Daoy (cell line): ENCODE measurements at regions not wholly inside any gene's neighbourhood (a gene's known extent, or its start where the extent isn't known, plus 50 kb on each side); places are given as distances from the start of the nearest gene placed in this dataset.
"Not testable (repeated sequence)": the region's sequence is repeated elsewhere in the genome, so short reads cannot be mapped to it uniquely, and the experiment has no call there.

Experiments
- DNase-seq: peaks from one replicate; pipeline ENCODE4 v3.0.0-alpha.2; 2015; ENCODE audit warnings: low read depth

DNA sequence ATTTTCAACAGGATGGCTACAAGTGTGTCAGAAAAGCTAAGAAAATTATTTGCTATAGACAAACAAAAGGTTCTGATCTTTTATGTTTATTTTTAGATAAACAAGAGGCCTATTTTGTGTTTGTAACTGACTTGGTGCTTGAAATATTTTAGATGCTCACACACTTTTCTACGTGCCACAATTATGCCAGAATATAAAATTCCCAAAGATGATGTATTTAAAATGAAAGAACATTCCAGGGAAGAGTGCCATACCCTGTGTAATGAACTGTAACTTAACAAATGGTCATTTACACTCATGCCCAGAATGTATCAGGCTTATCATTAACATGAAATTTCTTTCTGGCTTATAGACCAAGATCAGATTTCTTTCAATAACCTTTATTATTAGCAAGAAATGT, 144.9 kb upstream of the MTPN start:
- no peak for DNase-seq

DNA sequence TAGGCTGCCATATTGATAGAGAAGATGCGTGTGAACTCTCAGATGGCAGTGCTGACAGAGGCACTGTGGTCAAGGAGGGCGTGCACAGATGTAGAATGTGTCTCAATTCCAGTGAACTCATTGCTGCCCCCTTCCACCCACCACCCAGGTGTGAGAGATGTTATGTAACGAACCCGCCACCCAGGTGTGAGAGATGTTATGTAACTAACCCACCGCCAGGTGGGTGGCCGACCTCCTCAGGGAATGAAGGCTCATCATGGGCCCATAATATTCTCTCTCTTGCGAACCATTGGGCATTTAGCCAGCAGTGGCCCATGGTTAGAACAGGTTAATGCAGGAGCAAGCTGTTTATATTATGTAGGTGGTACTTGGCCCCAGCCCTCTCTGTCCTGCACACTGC, 140.4 kb upstream of the MTPN start:
- no peak for DNase-seq

DNA sequence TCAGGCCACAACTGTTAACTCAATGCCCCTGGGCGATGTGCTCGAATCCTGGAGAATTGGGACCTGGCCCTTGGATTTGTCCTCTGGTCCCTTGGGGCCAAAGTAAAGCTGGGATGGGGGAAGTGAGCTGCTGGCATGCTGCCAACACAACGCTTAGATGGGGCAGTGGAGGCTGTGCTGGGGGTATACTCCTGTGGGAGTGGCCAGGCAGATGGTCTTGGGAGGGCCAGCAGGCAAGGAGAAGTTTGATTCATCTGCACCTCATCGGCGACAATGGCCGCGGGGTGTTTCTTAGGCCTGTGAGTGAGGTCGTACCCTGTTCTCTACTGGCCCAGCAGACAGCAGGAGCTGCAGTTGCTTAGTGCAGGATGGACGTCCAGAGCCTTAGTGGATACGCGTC, 139.0 kb upstream of the MTPN start:
- no peak for DNase-seq

DNA sequence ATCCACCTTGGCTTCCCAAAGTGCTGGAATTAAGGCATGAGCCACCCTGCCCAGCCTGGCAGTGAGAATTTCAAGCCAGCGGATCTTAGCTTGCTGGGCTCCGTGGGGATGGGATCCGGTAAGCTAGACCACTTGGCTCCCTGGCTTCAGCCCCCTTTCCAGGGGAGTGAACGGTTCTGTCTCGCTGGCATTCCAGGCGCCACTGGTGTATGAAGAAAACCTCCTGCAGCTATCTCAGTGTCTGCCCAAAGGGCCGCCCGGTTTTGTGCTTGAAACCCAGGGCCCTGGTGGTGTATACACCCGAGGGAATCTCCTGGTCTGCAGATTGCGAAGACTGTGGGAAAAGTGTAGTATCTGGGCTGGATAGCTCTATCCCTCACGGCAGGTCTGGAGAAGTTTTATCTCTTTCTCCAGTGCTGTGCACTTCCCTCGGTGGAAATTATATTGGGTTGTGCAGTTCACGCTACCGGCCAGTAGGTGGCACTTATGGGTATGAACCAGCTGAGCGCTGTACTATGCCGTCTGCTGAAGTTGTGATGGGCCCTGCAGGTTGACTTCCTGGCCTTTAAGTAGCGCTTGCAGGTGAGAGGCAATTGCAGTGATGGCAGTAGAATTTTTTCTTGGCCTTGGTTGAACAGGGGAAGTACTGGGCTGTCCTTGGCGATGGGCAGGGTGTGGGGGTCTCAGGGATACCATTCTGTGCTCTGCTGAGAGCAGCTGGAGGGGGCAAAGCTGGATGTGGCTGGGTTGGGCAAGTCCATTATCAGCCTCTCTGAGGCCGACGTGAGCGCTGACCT, 138.0 kb upstream of the MTPN start:
- peak; percentile 9 for DNase-seq

DNA sequence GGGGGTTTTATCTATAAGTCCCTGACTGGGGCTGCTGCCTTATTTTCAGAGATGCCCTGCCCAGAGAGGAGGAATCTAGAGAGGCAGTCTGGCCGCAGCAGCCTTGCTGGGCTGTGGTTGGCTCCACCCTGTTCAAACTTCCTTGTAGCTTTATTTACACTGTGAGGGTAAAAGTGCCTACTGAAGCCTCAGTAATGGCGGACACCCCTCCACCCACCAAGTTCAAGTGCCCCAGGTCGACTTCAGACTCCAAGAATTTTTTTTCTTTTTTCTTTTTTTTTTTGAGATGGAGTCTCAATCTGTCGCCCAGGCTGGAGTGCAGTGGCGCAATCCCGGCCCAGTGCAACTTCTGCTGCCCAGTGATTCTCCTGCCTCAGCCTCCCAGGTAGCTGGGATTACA, 137.3 kb upstream of the MTPN start:
- not testable (repeated sequence) for DNase-seq

DNA sequence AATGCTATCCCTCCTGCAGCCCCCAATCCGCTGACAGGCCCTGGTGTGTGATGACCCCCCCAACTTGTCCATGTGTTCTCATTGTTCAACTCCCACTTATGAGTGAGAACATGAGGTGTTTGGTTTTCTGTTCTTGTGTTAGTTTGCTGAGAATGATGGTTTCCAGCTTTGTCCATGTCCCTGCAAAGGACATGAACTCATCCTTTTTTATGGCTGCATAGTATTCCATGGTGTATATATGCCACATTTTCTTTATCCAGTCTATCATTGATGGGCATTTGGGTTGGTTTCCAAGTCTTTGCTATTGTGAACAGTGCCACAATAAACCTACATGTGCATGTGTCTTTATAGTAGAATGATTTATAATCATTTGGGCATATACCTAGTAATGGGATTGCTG, 131.9 kb upstream of the MTPN start:
- DNase-seq, result not testable (repeated sequence)

DNA sequence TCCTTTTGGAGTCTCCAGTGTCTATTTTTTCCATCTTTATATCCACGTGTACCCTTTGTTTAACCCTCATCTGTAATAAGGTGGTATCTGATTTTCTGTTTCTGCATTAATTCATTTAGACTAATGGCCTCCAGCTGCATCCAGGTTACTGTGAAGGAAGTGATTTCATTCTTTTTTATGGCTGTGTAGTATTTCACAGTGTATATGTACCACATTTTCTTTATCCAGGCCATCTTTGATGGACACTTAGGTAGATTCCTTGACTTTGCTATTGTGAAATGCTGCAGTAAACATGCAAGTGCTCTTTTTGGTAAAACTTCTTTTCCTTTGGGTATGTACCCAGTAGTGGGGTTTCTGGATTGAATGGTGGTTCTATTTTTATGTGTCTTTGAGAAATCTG, 128.0 kb upstream of the MTPN start:
- no peak for DNase-seq

DNA sequence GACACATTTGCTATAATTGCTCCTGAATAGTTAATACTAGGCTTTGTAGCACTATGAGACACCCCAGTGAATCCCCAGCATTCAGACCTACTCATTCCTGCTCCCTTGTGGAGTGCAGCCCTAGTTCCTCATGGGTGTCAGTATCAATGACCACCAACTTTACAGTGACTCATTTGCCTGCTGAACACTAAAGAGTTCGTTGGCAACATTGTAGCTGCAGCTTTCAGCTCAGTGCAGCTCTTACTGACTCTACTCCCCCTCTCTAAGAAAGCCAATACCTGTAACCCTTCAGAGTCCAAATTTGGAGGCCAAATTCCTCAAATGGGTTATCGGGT, 127.1 kb upstream of the MTPN start:
- no peak for DNase-seq

DNA sequence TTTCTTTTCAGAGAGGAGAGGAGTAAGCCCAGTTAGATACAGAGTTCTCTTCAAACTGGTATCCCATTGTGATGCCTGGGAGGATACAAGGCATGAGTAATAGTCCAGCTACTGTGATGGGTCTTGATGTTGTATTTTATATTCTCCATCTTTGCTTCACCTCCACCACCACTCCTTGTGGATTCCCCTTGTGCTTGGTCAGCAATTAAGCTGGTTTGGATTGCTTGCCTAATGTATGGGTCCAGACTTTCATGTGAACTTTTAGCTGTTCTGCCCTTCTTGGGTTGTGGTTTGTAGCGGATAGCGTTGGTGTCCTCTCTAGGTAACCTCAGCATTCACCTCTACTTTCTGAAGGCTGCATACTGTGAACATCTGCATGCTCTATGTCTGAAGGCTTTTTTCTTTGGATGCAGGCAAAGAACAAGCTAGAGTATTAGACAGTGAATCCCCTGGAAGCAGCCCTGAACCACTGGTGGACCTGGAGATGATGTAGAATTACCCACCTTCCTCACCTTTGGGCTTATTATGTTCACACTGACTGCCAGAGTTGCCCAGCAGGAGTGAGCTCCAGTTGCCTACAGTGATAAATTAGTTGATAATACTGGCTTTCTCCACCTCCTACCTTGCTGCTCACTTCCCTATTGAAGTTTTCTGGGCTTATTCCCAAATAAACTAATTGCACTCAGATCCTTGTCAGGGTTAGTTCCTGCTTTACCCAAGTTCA, 126.5 kb upstream of the MTPN start:
- no peak for DNase-seq

DNA sequence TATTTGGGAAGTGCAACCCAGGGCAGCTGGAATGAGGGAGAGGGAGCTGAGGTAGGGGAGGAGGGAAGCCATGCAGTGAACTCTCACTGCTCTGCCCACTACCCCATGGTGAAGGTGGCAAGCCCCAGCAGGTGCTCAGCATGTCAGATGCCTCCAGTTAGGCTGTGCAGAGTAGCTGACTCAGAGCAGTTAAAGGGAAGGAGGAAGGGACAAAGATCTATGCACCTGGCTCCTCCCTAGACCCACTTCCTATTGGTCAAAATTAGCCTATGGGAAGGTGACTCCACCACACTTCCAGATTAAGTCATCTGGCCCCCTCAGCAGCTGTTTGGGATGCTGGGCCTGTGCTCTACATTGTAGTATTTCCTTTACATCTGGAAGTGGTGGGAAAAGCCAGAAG, 125.7 kb upstream of the MTPN start:
- DNase-seq, result no peak

DNA sequence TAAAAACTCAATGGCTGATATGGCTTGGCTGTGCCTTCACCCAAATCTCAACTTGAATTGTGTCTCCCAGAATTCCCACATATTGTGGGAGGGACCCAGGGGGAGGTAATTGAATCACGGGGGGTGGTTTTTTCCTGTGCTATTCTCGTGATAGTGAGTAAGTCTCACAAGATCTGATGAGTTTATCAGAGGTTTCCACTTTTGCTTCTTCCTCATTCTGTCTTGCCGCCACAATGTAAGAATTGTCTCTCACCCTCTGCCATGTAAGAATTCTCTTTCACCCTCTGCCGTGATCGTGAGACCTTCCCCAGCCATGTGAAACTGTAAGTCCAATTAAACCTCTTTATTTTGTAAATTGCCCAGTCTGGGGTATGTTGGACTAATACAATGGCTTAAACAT, 115.6 kb upstream of the MTPN start:
- DNase-seq, result not testable (repeated sequence)

DNA sequence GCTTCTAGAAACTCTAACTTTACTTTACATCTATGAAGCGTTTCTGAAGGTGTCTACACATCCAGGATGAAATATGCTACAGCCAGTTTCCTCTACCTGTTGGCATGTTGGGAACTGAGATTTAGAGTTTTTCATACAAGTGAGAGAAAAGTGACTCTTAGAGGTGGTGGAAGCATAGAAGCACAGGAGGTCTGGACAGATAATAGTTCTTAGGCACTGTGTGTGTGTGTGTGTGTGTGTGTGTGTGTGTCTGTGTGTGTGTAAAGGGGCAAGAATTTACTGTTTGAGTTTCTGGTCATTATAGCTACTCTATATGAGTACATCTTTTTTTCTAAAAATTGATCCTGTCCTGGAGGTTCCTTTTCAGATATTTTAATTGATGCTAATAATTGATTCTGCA, 110.7 kb upstream of the MTPN start:
- no peak for DNase-seq

DNA sequence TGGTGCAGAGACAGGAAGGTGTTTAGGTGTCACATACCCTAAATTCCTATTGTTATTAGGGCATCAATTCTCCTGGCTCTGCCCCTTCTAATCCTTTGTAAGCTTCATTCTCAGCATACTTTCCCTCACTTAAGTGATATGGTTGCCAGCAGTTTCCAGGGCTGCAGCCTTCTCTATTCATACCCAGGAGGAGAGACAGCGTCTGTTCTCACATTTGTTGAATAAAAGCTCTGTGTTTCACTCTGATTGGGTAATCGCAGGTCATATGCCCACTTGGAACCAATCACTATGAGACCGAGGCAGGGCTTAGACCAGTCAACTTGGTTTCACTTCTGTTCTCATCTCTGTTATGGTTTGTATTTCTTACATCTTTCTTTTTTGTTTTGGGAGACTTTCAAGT, 109.6 kb upstream of the MTPN start:
- peak; percentile 13 for DNase-seq

DNA sequence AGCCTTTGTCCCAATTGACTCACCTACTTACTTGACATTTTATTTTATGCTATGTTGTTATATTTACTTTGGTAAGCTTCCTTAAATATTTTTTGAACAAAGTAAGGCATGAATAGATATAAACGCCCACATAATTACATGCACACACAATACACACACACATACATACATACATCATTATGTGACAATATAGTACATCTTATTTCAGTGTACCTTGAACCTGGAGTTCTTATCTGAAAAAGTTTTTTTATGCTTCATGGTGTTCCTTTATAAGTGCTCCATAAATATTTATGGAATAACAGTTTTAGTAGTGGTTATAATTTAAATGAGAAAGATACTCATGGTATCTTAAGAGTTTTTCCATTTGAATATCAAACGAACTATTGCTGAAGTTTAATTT, 102.8 kb upstream of the MTPN start:
- DNase-seq, result no peak

DNA sequence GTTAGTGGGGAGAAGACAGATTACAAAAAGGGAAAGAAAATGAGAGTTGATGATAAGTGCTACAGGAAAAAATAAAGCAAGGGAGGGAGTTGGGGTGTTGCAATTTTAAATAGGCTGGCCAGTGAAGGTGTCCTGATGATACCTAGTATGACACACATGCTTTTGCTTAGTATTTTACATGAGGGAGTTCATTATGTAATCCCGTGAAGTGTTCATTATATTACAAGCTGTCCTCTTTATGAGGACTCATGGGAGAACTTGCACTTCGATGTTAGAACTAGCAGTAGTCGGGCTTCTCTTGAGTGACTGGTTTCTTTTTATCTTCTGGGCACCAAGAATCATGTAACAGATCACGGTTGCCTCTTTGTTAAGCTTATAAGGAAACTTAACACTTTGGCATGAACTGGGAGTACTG, 102.3 kb upstream of the MTPN start:
- no peak for DNase-seq

DNA sequence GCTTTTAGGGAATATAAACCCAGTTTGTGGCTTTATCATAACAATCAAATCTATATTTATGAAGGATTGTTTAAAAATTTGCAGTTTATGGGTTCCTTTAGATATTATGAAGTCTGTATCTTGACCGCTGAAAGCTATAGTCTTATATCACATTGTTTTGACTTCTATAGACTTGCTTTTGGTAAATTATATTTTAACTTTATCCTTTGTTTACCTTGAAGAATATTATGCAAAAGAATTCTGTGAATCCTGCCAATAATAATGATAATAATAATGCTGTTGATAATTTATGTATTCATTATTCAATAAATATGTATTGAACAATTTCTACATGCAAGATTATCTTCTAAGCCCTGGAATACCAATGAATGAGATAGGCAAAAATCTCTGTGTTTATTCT, 101.9 kb upstream of the MTPN start:
- no peak for DNase-seq

DNA sequence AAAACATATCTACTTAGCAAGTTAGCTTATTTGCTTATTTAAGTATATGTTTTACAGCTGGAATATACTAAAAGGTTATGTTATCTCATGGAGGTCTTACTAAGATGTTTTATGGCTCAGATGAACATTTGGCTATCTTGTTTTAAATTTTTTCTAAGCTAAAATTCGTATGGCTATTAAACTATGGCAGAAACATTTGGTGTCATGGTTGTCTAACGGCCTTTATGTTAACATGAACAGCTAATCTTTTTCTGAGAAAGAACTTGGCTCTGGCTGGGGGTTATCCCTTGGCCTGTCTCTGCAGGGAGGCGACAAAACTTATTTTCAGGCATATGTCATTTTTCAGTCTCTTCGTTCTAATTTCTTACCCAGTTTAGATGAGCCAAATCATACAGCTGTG, 101.5 kb upstream of the MTPN start:
- no peak for DNase-seq

DNA sequence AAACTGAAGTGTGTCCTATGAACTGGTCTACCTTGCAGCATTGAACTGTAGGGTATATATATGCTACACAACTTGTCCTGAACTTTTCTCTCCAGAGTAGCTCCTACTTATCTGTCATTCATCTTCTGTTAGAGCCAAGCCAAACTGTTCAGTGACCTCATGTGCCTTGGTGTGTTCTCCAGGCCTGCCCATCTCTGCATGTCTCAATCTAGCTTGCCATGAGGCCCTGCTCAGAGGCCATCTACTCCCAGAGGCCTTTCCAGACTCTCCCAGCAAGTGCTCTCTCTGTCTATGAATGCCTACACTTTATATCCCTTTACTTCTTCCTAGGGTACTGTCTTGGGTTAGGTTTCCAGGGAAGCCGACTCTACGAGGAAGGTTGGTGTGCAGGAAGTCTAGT, 99.8 kb upstream of the MTPN start:
- DNase-seq, result no peak

DNA sequence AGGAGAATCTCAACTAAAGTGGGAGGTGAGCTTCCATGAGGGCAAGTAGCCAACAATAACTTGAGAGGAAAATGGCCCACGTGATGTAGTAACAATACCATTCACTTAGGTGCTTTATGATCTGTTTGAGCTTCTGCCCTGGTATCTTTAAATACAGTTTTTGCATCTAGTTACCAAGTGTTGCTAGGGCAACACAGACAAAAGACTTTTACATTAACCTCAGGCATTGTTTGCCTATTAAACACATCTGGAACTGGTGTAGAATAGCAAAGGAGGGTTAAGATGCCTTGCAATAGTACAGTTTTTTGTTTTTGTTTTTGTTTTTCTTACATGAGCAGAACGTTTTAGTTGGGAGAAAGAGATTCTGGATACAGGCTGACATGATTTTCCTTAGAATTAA, 97.7 kb upstream of the MTPN start:
- no peak for DNase-seq

DNA sequence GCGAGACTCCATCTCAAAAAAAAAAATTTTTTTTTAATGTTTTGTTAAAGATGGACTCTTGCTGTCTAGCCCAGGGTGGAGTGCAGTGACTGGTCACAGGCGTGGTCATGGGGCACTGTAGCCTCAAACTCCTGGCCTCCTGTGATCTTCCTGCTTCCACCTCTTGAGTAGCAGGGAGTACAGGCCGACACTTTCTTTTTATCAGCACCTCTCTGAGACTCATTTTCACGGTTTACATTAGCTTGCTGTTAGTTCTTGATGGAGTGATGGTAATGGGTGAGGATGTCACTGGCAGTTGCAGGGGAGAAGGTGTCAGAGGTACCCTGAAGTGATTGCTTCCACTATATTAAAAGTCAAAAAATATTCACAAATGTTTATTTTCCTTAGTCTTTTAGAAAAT, 95.3 kb upstream of the MTPN start:
- DNase-seq, result no peak

DNA sequence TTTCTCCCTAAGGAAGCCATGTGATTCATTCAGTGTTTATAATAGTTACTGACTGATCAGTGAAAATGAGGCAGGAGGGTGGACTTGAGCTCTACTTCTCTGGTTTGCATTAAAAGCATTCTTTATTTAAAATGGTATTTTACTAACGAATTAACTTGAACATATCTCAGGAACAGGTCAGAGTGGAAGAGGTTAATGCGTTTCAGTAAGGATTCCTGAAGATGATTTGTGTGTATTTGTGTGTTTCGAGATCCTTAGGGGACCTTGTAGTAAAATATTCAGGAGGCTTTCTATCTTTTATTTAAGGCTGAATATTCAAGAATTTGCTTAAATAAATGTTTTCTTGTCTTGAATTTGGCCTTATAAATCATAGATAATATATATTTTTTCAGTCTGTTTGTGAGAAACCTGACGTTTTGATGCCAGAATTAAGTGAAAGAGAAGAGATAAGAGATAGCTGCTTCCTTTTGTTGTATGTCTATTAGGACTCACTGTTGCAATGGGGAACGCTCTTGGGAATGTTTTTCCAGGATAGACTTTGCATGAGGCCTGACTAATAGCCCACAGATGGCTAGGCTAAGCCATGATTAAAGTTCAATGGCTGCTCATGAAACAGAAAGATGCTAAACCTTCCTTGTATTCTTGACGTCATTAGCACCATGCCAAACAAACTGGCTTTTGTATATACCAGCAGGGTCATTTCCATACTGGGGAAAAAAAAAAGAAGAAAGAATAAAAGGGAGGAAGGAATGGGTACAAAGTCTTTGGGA, 93.8 kb upstream of the MTPN start:
- DNase-seq, result no peak

DNA sequence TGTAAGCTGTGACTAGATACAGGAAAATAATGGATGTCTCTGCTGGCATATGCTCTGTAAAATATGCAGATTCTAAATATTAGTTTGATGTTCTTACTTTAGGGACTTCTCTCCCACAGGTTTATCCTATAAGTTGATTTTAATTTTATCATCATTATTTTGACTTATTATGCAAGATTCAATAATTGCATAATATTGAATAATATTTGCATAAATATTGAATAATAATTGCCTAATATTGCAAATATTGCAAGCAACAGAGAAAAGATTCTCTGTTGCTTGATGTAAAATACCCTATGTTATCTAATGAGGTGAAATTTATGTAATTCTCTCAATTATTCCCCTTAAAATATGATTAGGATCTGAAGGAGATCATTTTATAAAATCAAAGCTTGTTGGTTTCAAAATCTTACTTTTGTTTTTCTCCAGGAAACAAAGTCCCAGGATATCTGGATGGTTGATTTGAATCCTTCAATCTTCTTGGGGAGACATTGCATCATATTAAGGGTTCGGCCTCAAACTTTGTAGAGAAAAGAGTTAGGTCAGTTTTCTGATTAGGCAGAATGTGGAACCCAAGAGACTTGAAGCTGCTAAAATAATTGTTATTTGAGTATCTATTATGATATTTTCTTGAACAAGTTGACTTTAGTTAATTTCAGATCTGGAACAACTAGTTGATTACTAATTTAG, 92.8 kb upstream of the MTPN start:
- no peak for DNase-seq
